IMR-90 (cell line): ENCODE measurements at regions not wholly inside any gene's neighbourhood (a gene's known extent, or its start where the extent isn't known, plus 50 kb on each side); places are given as distances from the start of the nearest gene placed in this dataset.

Experiments
- ATAC-seq: fragments of 200-7000 bp; cut with Tn5 transposase; 2 replicates; pipeline ENCODE4 v1.9.1; 2020; ENCODE audit warnings: low read depth, mild to moderate bottlenecking, moderate library complexity
- BruUV-seq: library from RNA; stranded (reverse); fragments of 400-500 nt; replicated peaks from 2 replicates; lab custom pipeline; 2021; lab: Mats Ljungman, UMichigan
- CTCF ChIA-PET: fragments of 300-600 bp; formaldehyde crosslinking; extraction: SDS; loops from one replicate; lab custom pipeline; 2021; ENCODE audit warnings: antibody characterized with exemption; lab: Yijun Ruan, JAX
- POLR2A ChIA-PET: fragments of 300-600 bp; sonication (Branson Sonifier 250); formaldehyde crosslinking; loops from one replicate; lab custom pipeline; 2022; ENCODE audit warnings: antibody characterized with exemption; ENCODE audit not compliant: unreplicated experiment; lab: Charles Lee
- DNase-seq: peaks from one replicate; pipeline ENCODE4 v3.0.0; 2013
- H2AFZ ChIP-seq: replicated peaks from 2 replicates; pipeline ENCODE3; 2013; ENCODE audit warnings: low read length, mild to moderate bottlenecking; ENCODE audit not compliant: poor library complexity
- H2AK5ac ChIP-seq: 2 replicates; pipeline ENCODE4 v1.6.1; 2013; ENCODE audit warnings: low read depth, low read length, inconsistent platforms
- H2AK9ac ChIP-seq: replicated peaks from 2 replicates; pipeline ENCODE3; 2013; ENCODE audit warnings: mild to moderate bottlenecking, low read depth, low read length, moderate library complexity; ENCODE audit not compliant: poor library complexity
- H2BK120ac ChIP-seq: 2 replicates; pipeline ENCODE4 v1.6.1; 2013; ENCODE audit warnings: low read depth, low read length, inconsistent platforms
- H2BK15ac ChIP-seq: 3 replicates; pipeline ENCODE4 v1.6.1; 2013; ENCODE audit warnings: low read depth, low read length, inconsistent platforms
- H2BK20ac ChIP-seq: 2 replicates; pipeline ENCODE4 v1.6.1; 2013; ENCODE audit warnings: low read depth, mild to moderate bottlenecking, inconsistent platforms, low read length, moderate library complexity
- H2BK5ac ChIP-seq: 2 replicates; pipeline ENCODE4 v1.6.1; 2013; ENCODE audit warnings: mild to moderate bottlenecking, low read depth, low read length, inconsistent platforms; ENCODE audit not compliant: poor library complexity, severe bottlenecking
- H3K14ac ChIP-seq: replicated peaks from 2 replicates; pipeline ENCODE4 v1.6.1; 2013; ENCODE audit warnings: low read depth, low read length, inconsistent platforms
- H3K18ac ChIP-seq: 2 replicates; pipeline ENCODE4 v1.6.1; 2013; ENCODE audit warnings: low read depth, low read length, control low read depth
- H3K23ac ChIP-seq: 2 replicates; pipeline ENCODE4 v1.6.1; 2013; ENCODE audit warnings: low read depth, low read length, inconsistent platforms
- H3K27ac ChIP-seq: 2 replicates; pipeline ENCODE4 v1.5.1; 2013; ENCODE audit warnings: mild to moderate bottlenecking, control low read depth, low read length; ENCODE audit not compliant: insufficient read depth
- H3K27me3 ChIP-seq: 2 replicates; pipeline ENCODE4 v1.6.1; 2013; ENCODE audit warnings: low read length; ENCODE audit not compliant: control insufficient read depth, insufficient read depth
- H3K36me3 ChIP-seq: 2 replicates; pipeline ENCODE4 v1.6.1; 2013; ENCODE audit warnings: low read length, mixed read lengths; ENCODE audit not compliant: control insufficient read depth, insufficient read depth
- H3K4ac ChIP-seq: 2 replicates; pipeline ENCODE4 v1.6.1; 2013; ENCODE audit warnings: low read depth, low read length, inconsistent platforms
- H3K4me1 ChIP-seq: 2 replicates; pipeline ENCODE4 v1.6.1; 2013; ENCODE audit warnings: low read length, mixed read lengths; ENCODE audit not compliant: control insufficient read depth, insufficient read depth
- H3K4me2 ChIP-seq: 2 replicates; pipeline ENCODE4 v1.6.1; 2013; ENCODE audit warnings: low read depth, mild to moderate bottlenecking, control low read depth, low read length, moderate library complexity
- H3K4me3 ChIP-seq: 2 replicates; pipeline ENCODE4 v1.5.1; 2013; ENCODE audit warnings: low read depth, mild to moderate bottlenecking, control low read depth, low read length, moderate library complexity; ENCODE audit not compliant: insufficient read depth
- H3K56ac ChIP-seq: 2 replicates; pipeline ENCODE4 v1.6.1; 2013; ENCODE audit warnings: low read length, inconsistent platforms; ENCODE audit not compliant: insufficient read depth; ENCODE audit errors: extremely low read depth
- H3K79me1 ChIP-seq, 2 experiments: 2 replicates each; pipeline ENCODE4 v1.6.1; 2013; ENCODE audit warnings: low read length in 2 of 2, inconsistent platforms in 1 of 2, low read depth in 1 of 2
- H3K9ac ChIP-seq: 2 replicates; pipeline ENCODE4 v1.6.1; 2013; ENCODE audit warnings: low read depth, low read length, control low read depth
- H3K9me1 ChIP-seq: 2 replicates; pipeline ENCODE4 v1.6.1; 2013; ENCODE audit warnings: low read length, inconsistent platforms; ENCODE audit not compliant: insufficient read depth
- H3K9me3 ChIP-seq: 2 replicates; pipeline ENCODE4 v1.6.1; 2013; ENCODE audit warnings: low read length; ENCODE audit not compliant: control insufficient read depth, insufficient read depth
- H4K20me1 ChIP-seq: 2 replicates; pipeline ENCODE4 v1.6.1; 2013; ENCODE audit warnings: low read length, inconsistent platforms; ENCODE audit not compliant: insufficient read depth
- H4K5ac ChIP-seq: 2 replicates; pipeline ENCODE4 v1.6.1; 2013; ENCODE audit warnings: mild to moderate bottlenecking, low read depth, low read length, control low read depth
- H4K8ac ChIP-seq, 2 experiments: 2 replicates each; pipeline ENCODE4 v1.6.1; 2013; ENCODE audit warnings: low read depth in 2 of 2, low read length in 2 of 2, control low read depth in 1 of 2, inconsistent platforms in 1 of 2
- H4K91ac ChIP-seq: 2 replicates; pipeline ENCODE4 v1.6.1; 2013; ENCODE audit warnings: low read depth, low read length, inconsistent platforms; ENCODE audit not compliant: insufficient read depth
- ELK1 ChIP-seq: fragments of 150-350 bp; IDR thresholded peaks from 2 replicates; pipeline ENCODE4 v1.6.1; 2016; ENCODE audit warnings: low read depth, mild to moderate bottlenecking, low read length, moderate library complexity, borderline replicate concordance
- MAZ ChIP-seq: IDR thresholded peaks from 2 replicates; pipeline ENCODE4 v1.6.1; 2012; ENCODE audit warnings: low read depth, mild to moderate bottlenecking, low read length, improper control_type of control experiment, moderate library complexity, borderline replicate concordance
- MXI1 ChIP-seq: IDR thresholded peaks from 2 replicates; pipeline ENCODE4 v1.6.1; 2012; ENCODE audit warnings: low read depth, mild to moderate bottlenecking, low read length, moderate library complexity, borderline replicate concordance
- NFE2L2 ChIP-seq: fragments of 150-350 bp; IDR thresholded peaks from 2 replicates; pipeline ENCODE4 v1.6.1; 2016; ENCODE audit warnings: low read depth, mild to moderate bottlenecking, low read length
- POLR2A ChIP-seq: IDR thresholded peaks from 2 replicates; pipeline ENCODE4 v1.6.1; 2012; ENCODE audit warnings: mild to moderate bottlenecking, low read depth, low read length
- RAD21 ChIP-seq: IDR thresholded peaks from 2 replicates; pipeline ENCODE4 v1.6.1; 2012; ENCODE audit warnings: low read length, improper control_type of control experiment
- WGBS, 2 experiments: methylation state at CpG; one replicate each; pipeline versions ENCODE4 v1.1.5 to v1.1.7; 2013; ENCODE audit warnings: missing lambda C conversion rate in 2 of 2; ENCODE audit not compliant: insufficient read length in 1 of 2; ENCODE audit errors: extremely low coverage in 2 of 2; 5-methylcytosine and 5-hydroxymethylcytosine counted together
- dilution Hi-C: fragments of 300-500 bp; cut with HindIII; formaldehyde crosslinking; loops from one replicate; pipeline ENCODE4 v1.14.3; 2018; ENCODE audit warnings: low sequenced_read_pairs; ENCODE audit not compliant: unreplicated experiment
- in situ Hi-C: fragments of 300-500 bp; cut with MboI; formaldehyde crosslinking; loops from 3 replicates; pipeline ENCODE4 v1.14.3; 2019; ENCODE audit warnings: low sequenced_read_pairs, inconsistent platforms, mixed read lengths
- intact Hi-C: fragments of 100-400 bp; cut with micrococcal nuclease; formaldehyde crosslinking; loops from 2 replicates; pipeline ENCODE4 v1.10.0; 2022
- TF ChIP-seq, protein P1 (sequence below): fragments of 150-350 bp; IDR thresholded peaks from 2 replicates; pipeline ENCODE4 v1.6.1; 2017; ENCODE audit warnings: mild to moderate bottlenecking, antibody characterized with exemption, low read length, low read depth

- no peak overlapping the region for H2BK15ac ChIP-seq
- H3K4me3 ChIP-seq, result no peak overlapping the region
- no peak overlapping the region for H2BK5ac ChIP-seq
- H3K79me1 ChIP-seq, result no peaks in the 10 kb centered on the region
- no TSS peak for BruUV-seq
- intact Hi-C loops (no loop called here), dilution Hi-C loops (no loop called here), in situ Hi-C loops (no loop called here)
- no peak overlapping the region for H4K5ac ChIP-seq
- TF ChIP-seq NFE2L2, result no peak
- TF ChIP-seq, protein P1, sequence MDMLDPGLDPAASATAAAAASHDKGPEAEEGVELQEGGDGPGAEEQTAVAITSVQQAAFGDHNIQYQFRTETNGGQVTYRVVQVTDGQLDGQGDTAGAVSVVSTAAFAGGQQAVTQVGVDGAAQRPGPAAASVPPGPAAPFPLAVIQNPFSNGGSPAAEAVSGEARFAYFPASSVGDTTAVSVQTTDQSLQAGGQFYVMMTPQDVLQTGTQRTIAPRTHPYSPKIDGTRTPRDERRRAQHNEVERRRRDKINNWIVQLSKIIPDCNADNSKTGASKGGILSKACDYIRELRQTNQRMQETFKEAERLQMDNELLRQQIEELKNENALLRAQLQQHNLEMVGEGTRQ, result no peak
- TF ChIP-seq MAZ, result no peak
- no peak for TF ChIP-seq POLR2A
- TF ChIP-seq ELK1, result no peak
- TF ChIP-seq MXI1, result no peak
- no peak for TF ChIP-seq RAD21
- no peak overlapping the region for H3K23ac ChIP-seq
- POLR2A ChIA-PET, result no interaction called here
- peaks cover 2% of the 10 kb centered on the region; the same call in 1 of the 2 replicates for H3K4me1 ChIP-seq
- no peak overlapping the region for H3K4ac ChIP-seq
- peaks cover 32% of the 10 kb centered on the region for H3K27me3 ChIP-seq
- H4K8ac ChIP-seq, result no peak overlapping the region
- H3K9me1 ChIP-seq, result no peaks in the 10 kb centered on the region
- H4K20me1 ChIP-seq, result no peaks in the 10 kb centered on the region
- no peak overlapping the region for H2AK9ac ChIP-seq
- no peak overlapping the region for H3K18ac ChIP-seq
- WGBS, 2 experiments, result no CpG with 5 or more reads among the region's 4 CpGs
- no peak for ATAC-seq
- no peak overlapping the region for H4K91ac ChIP-seq
- no peak overlapping the region for H2AK5ac ChIP-seq
- H3K27ac ChIP-seq, result no peak overlapping the region
- no peak overlapping the region for H3K56ac ChIP-seq
- no peaks in the 10 kb centered on the region for H3K9me3 ChIP-seq
- H3K9ac ChIP-seq, result no peak overlapping the region
- H2BK20ac ChIP-seq, result no peak overlapping the region
- H3K36me3 ChIP-seq, result no peaks in the 10 kb centered on the region
- no peak overlapping the region for H2BK120ac ChIP-seq
- H2AFZ ChIP-seq, result no peak overlapping the region
- no peak for DNase-seq
- H3K14ac ChIP-seq, result no peak overlapping the region
- no peak overlapping the region for H3K4me2 ChIP-seq
- CTCF ChIA-PET, result no interaction called here
Observed at GRCh38 chr11:45075519-45075918, 70.9 kb upstream of the PRDM11 start.
